Inflammatory macrophage (primary cell): ENCODE measurements at regions not wholly inside any gene's neighbourhood (a gene's known extent, or its start where the extent isn't known, plus 50 kb on each side); places are given as distances from the start of the nearest gene placed in this dataset.
A peak's percentile ranks its signal among the peaks of the same experiment; 100 is the strongest.

ENCODE experiments used
- DNase-seq, 2 donors: peaks; one replicate each; pipeline ENCODE4 v3.0.0-alpha.2; 2020 to 2022

DNA sequence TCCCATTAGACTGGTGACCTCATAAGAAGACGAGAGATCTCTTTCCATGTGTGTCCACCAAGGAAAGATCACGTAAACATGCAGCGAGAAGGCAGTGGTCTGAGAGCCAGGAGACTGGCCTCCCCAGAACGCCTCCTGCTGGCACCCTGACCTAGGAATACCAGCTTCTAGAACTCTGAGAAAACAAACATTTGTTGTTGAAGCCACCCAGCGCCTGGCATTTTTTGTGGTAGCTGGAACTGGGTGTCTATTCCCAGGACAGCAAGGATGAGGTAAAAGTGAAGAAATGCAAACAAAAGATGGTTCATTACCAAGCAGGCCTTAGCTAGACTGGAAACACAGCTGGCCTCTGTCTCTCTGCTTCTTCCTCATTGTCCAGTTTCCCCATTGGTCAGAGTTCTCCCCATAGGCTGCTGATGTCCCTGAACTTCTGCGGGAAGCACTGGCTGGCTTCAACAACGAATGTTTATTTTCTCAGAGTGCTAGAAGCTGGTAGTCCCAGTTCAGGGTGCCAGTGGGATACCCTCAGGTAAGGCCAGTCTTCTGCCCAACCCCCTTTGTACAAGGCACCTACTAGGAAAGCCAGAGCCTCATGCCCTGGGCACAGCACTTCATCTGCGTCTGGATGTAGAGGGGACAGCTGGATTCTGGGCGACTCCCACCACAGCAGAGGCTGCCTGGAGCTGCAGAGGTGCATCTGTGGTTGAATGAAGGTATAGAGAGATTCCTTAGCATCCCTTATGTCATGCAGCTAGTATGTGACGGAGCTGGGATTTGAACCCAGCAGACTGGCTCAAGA is 304.9 kb downstream of the TCERG1L start:
- no peak for DNase-seq

DNA sequence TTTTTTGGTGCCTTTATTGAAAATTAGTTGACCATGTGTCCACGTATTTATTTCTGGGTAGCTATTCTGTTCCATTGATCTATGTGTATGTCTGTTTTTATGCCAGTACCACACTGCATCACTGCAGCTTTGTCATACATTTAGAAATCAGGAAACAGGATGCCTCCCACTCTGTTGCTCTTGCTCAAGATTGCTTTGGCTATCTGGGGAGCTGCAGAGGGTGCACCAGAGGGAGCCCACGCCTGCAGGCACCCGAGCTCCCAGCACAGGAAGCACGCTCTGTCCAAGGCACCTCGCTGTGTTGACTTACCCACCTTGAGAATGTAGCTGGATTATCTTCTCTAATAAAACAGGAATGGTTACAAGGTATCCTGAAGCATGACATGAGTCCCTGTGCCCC is 301.7 kb downstream of the TCERG1L start:
- peak; percentile 72 to 73 for DNase-seq

DNA sequence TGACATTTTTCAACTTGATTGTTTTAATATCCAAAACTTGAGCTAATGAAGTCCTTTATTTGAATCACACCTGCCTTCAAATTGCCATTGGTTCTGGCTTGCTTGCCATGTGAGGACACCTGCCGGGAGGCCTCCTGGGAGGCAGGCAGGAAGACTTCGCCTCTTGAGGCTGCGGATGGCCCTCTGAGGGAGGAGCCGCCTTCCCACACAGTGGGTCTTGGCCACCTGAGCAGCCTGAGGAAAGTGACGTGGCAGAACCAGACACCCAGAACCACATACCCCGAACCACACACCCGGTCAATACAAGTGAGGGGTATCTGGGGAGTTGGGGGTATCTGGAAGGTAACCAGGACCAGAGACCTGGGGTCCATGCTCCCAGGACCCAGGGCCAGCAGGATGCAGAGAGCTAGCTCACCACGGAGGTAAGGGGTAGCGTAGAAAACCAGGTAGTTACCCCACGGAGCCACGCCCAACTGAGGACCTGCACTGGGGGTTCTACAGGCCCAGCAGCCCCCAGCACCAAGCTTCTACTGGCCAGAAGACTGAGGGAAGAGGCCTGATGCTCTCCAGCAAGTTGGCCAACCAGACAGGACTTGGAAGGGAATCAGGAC is 300.5 kb downstream of the TCERG1L start:
- no peak for DNase-seq

DNA sequence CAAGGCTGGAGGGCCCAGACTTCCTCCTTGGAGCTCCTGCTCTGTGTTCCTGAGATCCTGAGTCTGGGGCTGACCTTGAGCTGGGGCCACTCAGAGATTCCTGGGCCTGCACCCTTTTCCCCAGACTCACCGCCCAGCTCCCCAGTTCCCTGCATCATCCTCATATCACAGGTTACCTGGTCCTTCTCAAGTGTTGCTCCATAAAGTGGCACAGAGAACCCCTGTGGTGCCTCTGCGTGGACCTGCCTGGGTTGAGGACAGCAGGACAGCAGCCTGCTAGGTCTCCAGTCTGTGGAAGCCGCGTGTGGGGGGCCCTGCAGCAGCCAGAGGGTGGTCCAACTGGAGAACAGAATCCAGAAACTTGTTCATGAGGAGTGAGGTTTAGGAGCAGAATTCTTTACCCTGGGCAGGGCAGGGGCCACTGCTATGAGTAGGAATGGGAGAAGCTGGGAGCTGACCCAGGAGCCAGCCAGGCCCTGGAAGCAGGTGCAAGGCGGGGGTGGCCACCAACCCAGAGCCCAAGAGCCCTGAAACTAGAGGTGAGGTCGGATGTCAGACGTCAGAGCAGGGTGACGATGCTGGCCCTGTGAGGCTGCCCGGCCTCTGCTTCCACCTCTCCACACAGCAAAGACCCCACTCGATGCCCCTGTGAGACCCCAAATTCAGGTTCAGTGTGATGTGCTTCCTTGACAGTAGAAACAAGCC is 299.4 kb downstream of the TCERG1L start:
- no peak for DNase-seq

DNA sequence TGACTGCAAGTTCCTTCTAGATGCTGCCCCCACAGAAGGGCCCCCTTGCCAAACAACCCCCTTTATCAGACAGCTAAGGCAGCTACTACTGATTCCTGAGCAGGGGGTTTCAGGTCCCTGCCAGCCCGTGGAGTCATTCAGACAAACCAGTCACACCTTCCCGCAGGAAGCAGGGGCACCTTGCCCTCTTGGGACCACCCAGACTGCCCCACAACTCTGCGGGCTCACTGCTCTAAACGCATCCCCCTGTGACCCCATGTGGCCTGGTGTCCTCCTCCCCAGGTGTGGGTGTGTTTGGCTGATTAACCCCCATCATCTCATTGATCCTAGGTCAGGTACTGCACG is 298.9 kb downstream of the TCERG1L start:
- DNase-seq = no peak

DNA sequence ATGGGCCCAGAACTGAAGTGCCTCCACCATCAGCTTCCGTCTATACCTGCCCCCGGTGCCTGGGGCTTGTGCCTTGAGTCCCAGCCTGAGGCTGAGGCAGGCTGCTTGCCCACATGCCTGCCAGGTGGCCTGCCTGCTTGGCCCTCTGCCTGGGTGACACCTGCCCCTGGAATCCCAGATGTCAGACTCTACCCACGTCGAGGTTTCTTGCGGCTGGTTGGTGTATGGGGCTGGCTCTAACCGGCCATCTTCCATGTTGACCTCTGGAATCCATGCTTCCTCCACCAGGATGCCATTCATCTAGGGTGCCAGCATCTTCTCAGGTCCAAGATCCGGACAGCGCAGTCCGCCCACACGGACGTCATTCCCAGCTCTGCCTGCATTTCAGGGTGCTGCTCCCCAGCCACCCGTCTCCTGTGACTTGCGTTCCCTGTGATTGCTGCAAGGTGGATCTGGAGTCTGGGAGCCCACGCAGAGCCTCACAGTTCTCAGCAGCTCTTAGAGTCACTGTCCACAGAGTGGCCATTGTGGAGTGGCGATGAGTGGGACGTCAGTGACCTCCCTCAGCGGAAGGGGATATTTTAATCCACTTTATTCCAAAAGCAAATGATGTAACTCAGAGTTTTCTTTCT is 298.1 kb downstream of the TCERG1L start:
- no peak for DNase-seq

DNA sequence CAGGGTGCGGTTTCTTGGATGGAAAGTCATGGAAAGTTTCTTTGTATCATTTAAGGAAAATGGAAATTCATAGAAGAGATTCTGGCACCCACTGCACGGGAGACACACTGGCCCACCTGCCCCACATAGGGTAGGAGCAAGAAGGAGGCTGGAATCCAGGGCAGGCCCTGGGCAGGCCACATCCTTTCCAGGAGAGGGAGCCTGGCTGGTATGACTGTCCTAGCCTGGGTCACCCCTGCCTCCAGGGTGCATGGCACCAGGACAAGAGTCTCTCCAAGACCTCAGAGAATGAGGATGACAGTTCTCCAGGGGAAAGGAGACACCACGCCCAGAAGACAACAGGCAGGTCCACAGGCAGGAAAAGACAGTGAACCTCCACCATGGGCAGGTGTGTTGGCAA is 297.2 kb downstream of the TCERG1L start:
- no peak for DNase-seq

DNA sequence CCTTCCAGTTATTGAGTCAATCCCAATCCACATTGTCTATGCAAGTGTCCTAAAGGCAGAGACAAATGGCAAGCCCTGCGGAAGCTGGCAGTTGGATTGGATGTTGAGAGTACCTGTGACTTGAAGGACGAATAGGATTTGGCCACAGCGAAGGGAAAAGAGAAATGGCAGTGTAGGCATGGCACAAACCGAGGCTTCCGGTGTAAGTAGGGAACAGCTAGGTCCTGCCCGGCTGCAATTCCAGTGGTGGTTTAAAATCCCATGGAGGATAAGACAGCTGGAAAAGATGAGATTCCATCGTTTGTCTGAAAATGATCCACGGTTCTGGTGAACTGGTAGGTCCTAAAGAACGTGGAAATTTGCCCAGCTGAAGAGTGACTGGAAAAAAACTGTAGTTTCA is 296.2 kb downstream of the TCERG1L start:
- DNase-seq = no peak

DNA sequence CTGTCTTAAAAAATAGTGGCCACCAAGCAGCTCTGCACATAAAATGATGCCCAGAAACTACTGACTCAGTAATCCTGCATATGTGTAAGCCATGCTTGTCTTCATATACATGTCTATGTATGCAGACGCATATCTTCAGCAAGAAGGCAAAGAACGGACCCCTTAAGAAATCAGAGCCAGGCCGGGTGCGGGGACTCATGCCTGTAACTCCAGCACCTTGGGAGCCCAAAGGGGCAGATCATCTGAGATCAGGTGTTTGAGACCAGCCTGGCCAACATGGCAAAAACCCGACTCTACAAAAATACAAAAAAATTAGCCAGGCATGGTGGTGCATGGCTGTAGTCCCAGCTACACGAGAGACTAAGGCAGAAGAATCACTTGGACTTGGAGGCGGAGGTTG is 295.0 kb downstream of the TCERG1L start:
- no peak for DNase-seq

DNA sequence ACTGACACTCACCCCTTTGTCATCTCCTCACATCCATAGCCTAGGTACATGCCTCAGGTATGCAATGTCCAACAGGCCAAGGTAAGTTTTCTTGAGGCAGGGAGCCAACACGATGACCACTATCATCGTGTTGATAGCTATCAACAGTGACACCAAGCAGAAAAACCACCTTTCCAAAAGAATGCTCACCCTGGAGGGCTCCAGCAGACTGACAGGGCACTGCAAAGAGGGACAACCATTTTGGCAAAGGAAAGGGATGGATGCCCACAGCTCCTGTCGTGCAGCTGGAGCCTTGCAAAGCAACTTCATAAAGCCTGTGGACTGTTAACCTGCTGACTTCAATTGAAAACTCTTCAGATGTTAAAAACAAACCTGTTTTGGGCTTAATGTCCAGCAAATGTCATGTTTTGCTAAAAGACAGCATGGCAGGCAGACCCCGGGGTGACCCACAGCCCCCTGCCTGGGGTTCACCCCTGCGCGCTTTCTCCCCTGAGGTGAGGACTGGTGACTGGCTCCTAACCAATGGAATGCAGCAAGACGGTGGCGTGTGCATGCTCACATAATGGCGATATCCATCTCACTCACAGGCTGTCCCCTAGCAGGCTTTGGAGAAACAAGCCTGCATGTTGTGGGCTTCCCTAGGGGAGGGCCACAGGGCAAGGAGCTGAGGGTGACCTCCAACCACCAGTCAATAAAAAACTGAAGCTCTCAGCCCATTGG is 293.8 kb downstream of the TCERG1L start:
- no peak for DNase-seq

DNA sequence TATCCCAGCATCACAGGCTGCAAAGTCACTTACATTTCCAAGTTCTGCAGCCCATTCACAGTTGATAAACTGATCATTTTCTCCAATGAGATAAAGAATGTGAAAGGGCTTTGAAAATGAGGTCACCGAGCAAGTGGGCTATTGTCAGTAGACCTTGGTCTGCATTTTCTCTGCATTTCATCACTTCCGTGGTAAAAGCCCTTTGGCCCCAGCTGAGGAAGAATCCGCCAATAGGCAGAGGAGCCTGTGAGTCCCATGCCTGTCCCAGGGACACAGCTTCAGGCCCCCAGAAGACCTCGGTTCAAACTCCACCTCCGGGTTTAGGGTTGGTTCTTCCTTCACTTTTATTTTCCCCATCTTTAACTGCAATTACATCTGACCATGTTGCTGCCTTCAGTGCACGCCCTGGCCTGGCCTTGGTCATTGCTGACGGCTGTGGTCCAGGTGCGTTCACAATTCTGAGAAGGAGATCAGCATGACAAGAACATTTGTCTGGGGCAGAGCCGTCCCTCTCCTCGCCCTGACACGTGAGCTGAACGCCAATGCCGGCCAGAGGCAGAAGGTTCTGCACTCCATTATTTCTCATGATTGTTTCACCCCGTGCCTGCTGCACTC is 292.5 kb downstream of the TCERG1L start:
- no peak for DNase-seq

DNA sequence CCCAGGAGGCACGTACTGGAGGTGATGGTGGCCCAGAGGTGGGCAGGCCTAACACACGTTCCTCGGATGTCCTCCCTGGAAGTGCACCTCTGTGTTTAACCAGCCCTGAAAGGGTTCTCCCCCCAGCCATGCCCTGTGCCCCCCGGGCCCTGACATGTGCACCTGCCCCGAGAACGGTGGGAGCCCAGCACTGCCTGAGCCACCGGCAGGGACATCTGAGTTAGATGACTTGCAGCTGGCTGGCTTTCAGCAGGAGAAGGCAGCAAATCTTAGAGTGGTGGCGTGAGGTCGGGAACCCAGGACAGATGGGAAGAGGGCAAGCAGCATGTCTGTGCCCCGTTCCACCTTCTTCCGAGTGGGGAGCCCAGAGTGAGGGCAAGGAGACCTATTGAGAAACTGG is 291.8 kb downstream of the TCERG1L start:
- DNase-seq = no peak

DNA sequence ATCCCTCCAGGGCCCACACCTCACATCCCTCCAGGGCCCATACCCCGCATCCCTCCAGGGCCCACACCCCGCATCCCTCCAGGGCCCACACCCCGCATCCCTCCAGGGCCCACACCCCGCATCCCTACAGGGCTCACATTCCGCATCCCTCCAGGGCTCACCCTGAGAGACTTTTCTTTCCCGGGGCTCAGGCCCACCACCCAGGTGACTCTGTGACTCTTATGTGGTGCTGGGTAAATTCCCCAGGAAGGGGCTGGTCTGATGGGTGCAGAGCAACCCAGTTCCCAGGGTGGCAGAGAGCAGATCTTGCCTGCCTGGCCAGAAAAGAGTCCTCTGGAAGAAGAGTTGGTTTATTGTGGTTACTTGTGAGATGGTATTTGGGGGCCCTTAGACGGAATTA is 290.7 kb downstream of the TCERG1L start:
- DNase-seq = no peak

DNA sequence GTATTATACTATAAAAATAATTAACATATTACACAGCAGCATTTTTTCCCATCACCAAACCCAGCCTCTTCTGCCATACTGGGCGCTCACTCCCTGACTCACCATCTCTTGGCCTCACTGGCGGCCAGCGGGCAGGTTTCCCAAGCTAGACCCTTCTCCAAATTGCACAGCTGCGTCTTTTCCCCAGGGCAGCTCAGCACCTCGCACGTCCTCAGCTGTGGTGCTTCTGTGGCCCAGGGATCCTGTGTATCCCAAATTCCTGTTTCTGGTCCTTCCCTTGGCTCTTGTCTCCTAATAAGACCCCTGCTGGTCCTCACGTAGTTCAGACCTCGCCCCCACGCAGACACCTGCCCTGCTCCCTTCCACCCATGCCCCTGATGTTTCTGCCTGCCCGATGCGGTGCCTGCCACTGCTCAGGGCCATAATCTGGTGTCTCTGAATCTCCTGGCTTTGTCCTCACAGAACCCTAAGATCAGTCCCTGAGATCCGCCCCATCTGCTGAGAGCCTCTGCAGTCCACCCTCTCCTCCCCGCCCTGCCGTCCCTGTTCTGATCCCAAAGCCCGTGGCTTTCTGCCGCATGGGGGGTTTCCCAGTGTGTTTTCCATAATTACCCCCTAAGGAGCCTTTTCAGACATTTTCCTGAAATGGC is 290.1 kb downstream of the TCERG1L start:
- no peak for DNase-seq

DNA sequence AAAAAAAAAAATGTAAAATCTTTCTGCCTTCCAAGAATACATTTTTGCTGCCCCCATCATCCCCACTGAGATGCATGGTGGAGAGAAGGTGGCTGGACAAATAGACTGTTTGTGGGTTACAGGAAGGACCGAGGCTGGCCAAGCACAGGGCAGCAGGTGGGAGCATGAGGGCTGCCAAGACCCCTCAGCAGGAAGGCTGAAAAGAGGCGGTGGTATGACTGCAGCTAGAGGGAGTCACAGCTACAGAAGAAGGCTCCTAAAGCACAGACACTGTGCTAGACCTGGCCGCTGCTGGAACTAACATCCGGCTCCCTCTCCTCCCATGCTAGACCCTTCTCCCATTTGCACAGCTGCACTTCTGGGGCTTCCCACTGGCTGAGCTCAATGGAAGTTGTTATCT is 289.6 kb downstream of the TCERG1L start:
- no peak for DNase-seq

DNA sequence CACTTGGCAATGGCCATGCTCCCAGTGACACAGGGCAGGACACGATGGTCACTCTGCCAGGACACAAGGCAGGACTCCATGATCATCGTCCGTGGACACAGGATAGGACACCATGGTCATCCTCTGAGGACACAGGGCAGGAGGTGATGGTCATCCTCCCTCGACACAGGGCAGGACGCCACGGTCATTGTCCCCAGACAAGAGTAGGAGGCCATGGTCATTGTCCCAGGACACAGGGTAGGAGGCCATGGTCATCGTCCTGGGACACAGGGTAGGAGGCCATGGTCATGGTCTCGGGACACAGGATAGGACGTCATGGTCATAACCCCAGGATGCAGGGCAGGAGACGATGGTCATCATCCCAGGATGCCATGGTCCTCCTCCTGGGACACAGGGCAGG is 289.2 kb downstream of the TCERG1L start:
- no peak for DNase-seq

DNA sequence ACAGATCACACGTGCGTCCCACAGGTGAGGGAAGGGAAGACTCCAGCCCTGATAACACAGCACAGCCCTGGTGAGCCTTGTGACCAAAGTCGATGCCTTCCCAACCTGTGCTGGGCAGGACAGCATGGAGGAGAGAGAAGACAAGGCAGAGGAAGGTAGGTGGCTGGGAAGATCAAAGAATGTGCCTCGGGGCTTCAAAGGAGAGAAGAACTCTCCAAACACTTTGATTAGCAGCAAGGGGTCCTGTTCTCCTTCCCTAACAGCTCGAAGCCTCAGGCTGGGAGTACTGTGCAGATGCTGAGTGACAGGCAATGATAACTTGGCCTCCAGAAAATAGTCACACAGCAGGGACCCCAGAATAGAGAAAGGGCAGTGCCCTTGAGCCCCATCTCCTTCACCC is 288.5 kb downstream of the TCERG1L start:
- no peak for DNase-seq

DNA sequence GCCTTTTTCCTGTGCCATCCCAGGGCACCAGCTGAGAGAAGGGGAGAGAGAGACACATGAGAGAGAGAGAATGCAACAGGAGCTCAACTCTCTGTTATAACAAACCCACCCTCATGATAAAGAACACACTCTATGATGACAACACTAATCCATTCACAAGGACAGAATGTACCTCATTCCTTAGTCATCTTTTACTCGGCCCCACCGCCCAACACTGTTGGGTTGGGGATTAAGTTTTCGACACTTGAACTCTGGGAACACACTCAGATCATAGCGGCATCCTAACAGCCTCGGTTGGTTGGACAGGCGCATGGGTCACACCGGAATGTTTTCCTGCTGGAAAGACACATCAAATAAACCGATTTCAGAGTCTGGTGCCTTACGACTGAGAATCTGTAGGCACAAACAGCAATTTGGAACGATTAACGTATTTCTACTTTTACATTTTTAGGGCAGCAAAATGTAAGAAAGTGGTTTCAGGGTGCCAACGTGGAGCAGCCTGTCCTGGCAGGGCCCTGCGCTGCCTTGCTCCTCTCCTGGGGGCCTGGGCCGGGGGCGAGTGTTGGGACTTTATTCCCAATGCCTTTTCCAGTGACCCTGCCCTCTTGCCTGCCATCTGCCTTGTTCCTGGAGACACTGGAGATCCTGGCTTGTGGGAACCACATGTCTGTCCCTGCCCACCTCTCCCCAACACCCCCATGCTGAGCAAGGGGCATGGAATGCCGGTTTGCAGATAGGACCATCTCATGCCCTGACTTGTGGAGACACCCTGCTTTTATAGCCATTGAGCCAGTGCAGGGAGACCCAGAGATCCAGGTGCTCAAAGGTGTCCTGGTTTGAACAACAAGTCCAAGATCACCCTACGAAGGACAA is 287.0 kb downstream of the TCERG1L start:
- DNase-seq = no peak

DNA sequence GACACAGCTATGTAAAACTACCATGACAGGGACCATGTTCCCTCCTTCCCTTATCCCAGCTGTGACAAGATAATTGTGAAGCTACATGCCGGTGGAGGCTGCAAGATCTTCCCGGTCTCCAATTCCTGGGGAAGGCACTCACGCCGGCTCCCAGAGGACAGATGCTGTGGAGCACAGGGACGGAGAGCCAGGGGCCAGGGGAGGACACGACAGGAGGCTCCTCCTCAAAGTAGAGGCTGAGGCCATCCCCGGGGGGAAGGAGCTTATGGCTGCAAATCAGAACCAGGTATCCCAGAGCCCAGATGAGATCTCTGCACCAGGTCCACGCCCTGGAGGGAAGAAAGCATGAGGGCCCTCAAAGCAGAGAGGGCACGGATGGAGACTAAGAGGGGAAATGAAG is 286.2 kb downstream of the TCERG1L start:
- DNase-seq = no peak

DNA sequence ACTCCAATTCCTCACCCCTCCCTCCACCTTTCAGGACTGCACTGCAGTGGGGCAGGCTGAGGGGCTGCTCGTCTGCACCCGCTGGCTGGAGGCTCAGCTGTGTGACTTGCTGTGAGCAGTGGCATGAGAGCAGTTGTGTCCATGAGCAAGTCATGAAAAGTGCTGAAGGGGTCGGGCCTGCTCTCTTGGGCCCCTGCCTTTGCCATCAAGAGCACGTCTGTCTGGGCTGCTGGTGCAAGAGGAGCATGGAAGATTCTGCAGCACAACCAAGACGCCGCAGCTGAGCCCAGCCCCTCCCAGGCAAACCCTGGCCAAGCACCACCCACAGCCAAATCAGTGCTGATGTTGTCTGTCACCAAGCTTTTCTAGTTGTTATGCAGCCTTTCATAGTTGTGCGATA is 284.3 kb downstream of the TCERG1L start:
- no peak for DNase-seq

DNA sequence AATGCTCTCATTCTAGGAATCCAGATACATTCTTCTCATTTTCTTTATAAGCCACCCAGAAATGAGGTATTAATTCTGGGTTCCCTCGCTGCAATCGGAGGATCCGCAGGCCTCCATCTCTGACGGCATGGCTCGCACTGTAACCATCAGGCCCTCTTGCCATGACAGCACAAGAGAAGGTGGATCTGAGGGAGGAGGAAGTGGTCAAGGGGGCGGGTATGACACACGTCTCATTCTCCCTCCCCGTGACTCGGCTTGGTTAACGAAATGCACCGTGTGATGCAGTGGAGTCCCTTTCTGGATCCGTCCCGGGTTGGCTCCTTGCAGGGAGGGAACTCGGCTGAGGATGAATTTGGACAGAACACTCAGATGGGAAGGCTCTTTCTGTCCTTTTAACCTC is 280.2 kb downstream of the TCERG1L start:
- DNase-seq = peak; percentile 3 to 8
